ENCODE measurements at regions not wholly inside any gene's neighbourhood (a gene's known extent, or its start where the extent isn't known, plus 50 kb on each side); places are given as distances from the start of the nearest gene placed in this dataset.

GRCh38 chr1:17877316-17877715 lies 122.2 kb downstream of the ACTL8 start:
- no peak for DNase-seq

- DNase-seq, result no peak
Measured at GRCh38 chr1:17877896-17878295, 122.8 kb downstream of the ACTL8 start.

DNA sequence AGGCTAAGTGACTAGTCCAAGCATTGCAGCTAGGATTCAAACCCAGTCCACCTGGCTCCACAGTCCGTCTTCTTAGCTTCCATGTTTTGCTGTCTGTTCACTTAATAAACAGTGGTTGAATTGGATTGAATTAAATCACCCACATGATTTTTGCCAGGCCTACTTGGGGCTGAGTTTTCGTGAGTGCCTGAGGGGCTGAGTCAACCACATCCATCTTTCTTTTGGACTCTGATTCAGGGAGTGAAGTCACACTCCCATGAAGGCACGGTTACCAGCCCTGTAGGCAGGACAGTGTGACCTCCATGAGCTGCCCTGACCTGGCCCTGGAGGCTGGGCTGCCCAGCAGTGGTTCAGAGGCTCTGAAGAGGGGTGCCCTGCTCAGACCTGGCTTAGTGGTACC lies 123.7 kb downstream of the ACTL8 start:
- no peak for DNase-seq

DNA sequence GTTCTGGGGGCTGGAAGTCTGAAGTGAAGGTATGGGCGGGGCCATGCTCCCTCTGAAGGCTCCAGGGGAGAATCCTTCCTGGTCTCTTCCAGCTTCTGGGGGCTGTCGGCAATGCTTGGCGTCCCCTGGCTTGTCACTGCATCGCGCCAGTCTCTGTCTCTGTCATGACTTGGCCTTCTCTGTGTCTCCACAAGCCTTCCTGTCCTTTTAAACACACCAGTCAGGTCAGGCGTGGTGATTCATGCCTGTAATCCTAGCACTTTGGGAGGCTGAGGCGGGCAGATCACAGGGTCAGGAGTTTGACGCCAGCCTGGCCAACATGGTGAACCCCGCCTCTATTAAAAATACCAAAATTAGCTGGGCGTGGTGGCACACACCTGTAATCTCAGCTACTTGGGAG lies 125.3 kb downstream of the ACTL8 start:
- DNase-seq, result no peak

DNA sequence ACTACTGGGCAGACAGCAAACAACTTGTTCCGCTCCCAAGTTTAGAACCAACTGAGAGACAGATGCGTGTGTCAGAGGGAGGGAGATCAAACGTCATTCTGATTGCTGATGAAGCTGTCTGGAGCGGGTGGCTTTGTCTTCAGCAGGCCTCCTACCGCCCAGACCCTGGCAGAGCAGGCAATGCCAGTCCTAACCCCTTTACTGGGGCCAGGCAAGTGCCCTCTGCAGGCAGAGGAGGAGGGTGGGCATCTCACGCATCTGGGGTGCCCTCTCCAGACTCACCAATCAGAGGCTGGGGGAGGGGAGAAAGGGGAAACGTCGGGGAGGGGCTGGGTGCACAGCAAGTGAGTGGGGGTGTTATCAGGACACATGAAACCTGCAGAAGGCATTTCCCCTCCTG lies 126.6 kb downstream of the ACTL8 start:
- no peak for DNase-seq

DNA sequence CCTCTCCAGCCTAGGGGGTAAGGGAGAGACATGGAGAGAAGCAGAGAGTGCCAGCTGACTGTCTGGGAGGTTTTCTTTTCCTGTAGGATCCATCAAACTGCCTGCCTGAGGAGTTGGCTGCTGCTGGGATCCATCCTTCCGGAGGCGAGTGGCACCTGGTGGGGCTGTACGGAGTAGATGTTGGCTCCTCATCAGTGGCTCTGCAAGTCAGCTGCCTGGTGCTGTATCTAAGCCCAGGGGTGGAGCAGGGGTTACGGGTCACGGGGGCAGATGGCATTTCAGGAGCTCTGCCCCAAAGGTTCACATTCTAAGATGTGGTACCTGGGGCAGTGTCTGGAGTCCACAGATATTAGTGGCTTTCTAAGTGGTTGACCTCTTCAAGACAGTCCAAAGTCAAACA lies 128.0 kb downstream of the ACTL8 start:
- DNase-seq, result no peak

GRCh38 chr1:17883662-17884395 lies 128.7 kb downstream of the ACTL8 start:
- no peak for DNase-seq

- DNase-seq, result no peak
Measured at GRCh38 chr1:17885663-17886320, 130.7 kb downstream of the ACTL8 start.

DNA sequence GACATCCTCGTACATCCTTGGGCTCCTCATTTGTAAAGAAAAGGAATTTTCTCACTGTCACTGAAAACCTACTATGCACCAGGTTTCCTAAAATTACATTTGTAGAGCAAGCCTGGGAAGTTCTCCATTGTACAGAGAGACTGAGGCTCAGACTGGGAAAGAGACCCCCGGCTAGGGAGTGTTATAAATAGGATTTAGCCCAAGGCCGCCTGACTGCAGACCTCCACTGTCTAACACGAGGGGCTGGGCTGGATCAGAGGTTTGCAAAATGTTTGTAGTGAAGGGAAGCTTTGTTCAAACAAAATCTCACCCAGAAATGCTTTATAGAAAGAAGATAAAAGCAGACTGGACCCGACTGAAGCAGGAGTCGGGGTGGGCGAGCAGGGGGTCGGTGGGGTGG lies 131.3 kb downstream of the ACTL8 start:
- DNase-seq, result no peak

DNA sequence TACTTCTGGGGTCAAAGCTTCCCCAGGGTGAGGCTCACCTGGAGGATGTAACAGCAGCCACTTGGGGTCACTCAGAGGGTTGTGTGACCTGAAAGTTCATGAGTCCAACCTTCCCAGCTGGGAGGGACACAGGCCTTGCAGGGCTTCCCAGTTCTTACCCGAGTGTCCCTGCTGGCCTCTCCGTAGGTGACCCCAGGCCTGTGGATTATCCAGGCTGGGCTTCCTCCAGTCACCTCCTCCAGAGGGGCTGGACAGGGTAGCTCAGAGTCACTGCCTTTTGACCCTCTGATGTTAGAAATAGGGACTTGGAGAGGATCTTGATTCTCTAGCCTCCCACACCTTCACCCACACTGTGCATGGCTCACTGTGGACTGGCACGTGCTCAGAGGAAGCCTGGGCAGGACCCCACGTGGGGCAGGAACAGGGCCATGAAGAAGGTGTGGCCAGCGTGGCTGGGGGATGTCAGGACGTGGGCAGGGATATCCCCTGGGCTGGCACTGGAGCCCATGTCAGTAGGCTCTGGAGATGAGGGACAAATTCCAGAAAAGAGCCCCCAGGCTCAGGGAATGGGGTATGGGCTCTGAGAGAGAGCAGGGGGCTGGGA lies 131.8 kb downstream of the ACTL8 start:
- DNase-seq, result no peak

GRCh38 chr1:17887661-17888371 lies 132.7 kb downstream of the ACTL8 start:
- DNase-seq, result no peak

GRCh38 chr1:17890056-17890814 lies 135.1 kb downstream of the ACTL8 start:
- DNase-seq, result no peak

DNA sequence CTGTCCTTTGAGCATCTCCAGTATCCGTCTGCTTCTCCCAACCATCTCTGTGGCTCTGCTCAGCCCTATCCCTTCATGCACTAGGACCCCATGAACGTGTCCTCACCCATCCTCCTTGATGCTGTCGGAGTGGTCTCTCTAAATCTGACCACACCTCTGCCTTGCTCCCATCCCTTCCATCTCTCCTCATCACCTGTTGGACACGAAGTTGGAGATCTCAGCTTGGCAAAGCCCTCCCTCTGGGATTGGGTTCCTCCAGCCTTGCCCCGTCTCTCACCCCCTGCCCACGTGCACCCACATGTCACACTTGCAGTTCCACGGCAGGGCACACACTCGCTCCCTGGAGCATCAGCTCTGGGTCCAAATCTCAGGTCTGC lies 135.7 kb downstream of the ACTL8 start:
- DNase-seq, result no peak

- DNase-seq, result no peak
Measured at GRCh38 chr1:17891205-17892110, 136.3 kb downstream of the ACTL8 start.

GRCh38 chr1:17892225-17892624 lies 137.1 kb downstream of the ACTL8 start:
- no peak for DNase-seq

- DNase-seq, result no peak
Measured at GRCh38 chr1:17892851-17893250, 137.7 kb downstream of the ACTL8 start.

DNA sequence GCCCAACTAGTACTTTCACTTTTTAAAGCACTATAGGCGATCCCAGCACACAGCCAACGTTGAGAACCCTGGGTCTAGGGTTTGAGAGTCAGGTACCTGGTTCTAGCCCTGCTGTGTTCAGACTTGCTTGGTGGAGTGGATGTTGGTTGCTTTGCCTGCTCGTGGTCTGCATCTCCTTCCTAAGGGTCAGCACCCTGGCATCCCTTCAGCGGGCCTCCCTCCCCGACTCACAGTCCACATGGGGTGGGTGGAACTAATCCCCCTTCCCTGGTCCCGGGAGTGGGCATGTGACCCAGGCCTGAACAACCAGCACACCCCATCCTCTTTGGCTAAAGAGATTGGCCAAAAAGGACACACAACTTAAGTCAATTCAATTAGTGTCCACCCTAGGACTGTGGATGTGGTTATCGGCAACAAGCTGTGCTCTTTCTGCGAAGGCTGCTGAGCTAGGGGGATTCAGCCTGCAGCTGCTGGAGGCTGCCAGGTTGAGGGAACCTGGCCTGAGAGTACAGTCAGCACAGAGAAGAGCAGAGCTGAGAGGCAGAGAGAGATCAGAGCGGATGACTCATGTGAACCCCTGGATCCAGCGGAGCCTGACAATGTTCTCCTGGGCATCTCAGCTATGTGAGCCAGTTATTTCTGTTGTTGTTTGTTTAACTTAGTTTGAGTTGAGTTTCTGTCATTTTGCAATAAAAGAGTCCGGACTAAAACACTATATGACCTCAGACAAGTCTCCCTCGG lies 138.9 kb downstream of the ACTL8 start:
- no peak for DNase-seq

DNA sequence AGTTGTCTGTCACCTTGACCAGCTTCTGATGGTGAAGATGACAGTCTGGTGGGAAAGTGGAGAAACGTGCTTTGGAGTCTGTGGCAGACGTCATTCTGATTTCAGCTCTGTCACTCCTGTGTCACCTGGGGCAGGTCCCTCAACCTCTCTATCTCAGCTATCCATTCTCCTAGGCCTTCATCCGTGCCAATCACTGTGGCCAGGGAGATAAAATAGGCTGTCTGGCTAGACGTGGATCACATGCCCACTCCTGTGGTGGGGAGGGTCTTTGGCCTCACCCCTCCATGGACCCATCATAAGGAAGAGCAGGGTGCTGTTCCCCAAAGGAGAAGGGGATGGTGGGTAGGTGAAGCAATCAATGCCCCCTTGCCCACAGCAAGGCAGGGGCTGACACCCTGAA lies 140.3 kb downstream of the ACTL8 start:
- no peak for DNase-seq

DNA sequence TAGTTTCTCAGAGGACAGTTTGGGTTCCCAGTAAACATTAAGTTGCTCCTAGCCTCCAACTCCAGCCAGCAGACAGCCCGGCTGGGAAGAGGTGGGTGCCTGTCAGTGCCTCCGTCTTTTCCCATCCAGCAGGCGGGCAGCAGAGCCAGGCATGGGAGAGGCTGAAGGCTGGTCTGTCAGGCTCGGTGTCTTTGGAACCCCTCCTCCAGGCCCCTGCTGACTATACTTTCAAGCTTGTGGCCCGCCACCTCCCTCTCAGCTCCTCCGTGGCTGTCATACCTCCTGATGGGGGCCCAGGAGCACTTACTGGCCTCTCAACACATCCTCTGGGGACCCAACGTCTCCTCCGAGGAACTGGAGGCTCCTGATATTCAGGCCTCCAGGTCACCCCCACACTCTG lies 140.9 kb downstream of the ACTL8 start:
- no peak for DNase-seq

DNA sequence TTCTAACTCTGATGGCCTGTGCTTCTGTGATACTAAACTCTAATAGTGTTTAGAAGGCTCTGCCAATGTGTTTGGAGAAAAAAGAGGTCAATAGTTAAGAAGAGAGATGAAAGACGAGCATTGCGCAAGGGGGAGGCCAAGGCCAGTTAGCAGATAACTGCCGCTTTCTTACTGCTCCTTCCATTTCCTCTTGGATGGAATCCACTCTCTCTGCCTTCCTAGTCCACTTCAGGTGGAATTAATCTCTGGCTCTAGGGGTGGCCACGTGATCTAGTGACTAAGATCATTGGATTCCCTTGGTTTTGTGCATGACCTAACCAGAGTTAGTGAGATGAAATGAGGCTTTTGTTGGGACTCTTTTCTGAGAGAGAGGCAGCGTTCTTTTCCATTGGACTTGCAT lies 148.3 kb downstream of the ACTL8 start:
- no peak for DNase-seq

GRCh38 chr1:17904290-17904689 lies 149.2 kb downstream of the ACTL8 start:
- DNase-seq, result no peak
